Glomerular visceral epithelial cell (primary cell): ENCODE measurements at regions not wholly inside any gene's neighbourhood (a gene's known extent, or its start where the extent isn't known, plus 50 kb on each side); places are given as distances from the start of the nearest gene placed in this dataset.

Experiments used
- DNase-seq: peaks from one replicate; pipeline ENCODE4 v3.0.0-alpha.2; 2016; ENCODE audit errors: extremely low spot score

- DNase-seq = peak; percentile 89
Measured at GRCh38 chr14:54253195-54253947, 143.4 kb upstream of the CDKN3 start.

DNA sequence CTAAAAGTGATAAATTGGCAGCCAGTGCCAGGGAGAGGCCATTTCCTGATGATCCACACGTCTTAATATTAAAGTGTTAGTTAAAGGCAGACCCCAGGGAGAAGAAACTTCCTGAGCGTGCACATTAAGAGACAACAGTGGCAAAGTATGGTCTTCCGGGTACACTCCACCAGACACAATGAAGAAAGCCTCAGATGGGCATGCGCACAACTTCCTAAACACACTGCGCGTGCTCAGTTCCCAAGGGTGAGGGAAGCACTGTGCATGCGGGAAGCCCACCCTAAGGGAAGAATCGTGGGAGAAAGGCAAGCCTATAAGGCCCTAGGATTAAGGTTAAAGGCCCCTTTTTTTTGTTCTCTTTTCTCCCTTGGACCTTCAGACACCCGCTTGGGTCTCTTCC lies 140.7 kb upstream of the CDKN3 start:
- DNase-seq = no peak

DNA sequence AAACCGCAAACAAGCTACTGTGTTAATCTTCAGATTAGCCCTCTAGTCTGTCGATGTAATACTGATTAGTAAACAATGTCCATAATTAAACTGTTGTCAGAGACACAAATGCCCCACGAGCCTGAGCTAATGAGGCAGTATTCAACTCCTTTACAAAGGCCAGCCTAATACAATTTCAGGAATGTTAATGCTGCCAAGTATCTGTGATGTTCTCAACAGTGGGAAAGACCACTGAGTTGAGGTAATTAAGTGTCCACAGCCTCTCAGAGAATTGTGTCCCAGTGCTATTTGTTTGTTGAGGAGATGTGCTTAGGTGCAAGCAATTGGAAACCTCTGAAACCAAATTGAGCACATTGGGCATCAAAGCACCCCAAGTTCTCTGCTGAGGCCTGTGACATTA lies 139.4 kb upstream of the CDKN3 start:
- no peak for DNase-seq

DNA sequence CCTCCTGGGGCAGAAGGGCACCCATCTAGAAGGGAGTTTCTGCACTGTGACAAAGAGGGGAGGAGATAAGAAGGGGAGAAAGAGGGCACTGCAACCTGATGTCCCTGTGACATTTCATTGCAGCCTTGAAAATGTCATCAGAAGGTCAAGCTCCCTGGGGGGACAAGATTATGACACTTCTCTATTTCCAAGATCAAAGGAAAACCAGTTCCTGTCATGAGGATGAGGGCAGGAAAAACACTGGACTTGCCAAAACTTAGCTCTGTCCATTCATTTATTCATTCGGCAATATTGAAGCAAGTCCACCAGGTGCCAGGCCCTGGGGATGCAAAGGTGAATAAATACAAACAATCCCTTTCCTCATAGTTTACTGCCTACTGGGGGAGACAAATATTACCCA lies 138.4 kb upstream of the CDKN3 start:
- no peak for DNase-seq

- no peak for DNase-seq
Measured at GRCh38 chr14:54259821-54260220, 137.0 kb upstream of the CDKN3 start.

DNA sequence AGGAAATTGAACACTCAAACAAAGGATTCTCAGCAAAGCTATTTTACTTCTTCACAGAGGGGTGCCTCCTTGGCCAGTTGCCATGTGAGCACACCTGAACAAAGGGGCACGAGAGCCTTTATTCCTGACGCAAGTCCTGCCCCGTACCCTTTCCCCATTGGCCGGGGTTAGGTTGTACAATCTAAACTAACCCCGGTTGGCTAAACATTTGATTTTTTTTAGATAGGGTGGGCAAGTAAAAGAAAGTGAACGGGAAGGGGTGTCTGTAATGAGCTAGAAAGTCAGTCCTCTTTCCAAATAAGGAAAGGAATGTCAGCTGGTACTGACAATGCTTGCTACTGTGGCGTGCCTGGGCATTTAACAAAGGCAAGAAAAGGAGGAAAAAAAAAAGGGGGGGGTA lies 135.5 kb upstream of the CDKN3 start:
- no peak for DNase-seq

GRCh38 chr14:54266616-54267015 lies 130.2 kb upstream of the CDKN3 start:
- peak; percentile 47 for DNase-seq

DNA sequence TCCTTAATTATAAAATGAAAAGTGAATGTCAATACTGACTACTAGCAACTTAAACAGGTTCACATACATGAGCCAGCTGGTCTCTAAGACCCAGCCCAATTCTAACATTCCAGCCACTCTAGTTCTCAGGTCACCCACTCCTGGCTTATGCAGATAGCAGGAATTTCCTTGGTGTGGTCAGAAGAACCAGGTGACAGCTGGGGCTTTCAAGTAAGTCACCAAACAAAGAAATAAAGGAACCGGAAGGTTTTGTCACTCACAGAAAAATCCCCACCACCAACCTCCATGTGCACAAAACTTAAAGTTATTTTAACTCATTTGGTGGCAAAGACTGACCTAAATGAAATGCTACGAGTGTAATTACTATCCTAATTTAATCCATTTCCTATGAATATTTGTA lies 129.6 kb upstream of the CDKN3 start:
- DNase-seq = no peak

DNA sequence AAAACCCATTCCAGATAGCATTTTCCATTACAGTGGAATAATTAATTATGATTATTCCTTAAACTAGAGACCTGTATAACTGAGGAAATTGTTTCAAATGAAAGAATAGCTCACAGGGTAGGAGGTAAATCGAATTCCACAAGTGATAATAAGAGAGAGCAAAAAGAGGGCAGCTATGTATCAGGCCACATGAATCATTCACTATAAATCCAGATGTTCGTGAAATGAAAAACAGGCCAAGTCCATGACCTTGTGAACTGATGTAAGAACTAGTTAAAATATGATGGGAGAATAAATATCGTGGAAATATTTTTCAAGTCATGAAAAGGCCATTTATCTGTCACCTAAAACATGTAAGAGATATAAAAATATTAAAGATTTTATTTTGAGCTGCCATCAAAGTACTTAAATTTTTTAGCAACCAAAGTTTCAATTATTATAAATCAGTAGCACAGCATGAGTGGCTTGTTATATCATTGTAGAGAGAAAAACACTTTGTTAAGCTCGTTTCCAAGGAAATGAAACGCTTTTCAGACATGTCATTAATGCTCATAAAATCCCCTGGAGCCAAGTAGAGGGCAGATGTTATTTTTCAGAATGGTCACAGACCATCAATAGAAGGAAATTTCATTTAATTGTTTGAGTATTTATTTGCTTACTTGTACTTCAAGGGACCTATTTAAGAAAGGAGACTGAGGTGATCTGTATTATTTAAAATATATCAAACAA lies 120.6 kb upstream of the CDKN3 start:
- DNase-seq = no peak

DNA sequence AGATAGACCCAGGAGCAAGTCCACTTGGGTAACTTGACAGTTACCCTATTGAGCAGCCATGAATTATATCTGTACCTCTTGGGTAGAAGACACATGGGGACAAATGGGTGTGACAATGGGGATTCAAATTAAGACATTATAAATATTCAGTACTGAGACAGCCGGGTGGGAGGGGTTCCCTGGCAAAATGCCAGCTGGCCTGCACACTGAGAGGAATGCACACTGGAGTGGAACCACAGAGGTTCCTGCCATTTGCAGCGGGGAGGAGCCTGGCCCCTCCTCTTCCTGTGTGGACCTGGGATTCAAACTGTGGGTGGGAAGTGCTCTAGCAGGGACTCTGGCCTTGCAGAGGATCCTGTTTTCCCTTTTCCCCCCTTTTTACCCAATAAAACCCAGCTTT lies 118.7 kb upstream of the CDKN3 start:
- DNase-seq = peak; percentile 21

DNA sequence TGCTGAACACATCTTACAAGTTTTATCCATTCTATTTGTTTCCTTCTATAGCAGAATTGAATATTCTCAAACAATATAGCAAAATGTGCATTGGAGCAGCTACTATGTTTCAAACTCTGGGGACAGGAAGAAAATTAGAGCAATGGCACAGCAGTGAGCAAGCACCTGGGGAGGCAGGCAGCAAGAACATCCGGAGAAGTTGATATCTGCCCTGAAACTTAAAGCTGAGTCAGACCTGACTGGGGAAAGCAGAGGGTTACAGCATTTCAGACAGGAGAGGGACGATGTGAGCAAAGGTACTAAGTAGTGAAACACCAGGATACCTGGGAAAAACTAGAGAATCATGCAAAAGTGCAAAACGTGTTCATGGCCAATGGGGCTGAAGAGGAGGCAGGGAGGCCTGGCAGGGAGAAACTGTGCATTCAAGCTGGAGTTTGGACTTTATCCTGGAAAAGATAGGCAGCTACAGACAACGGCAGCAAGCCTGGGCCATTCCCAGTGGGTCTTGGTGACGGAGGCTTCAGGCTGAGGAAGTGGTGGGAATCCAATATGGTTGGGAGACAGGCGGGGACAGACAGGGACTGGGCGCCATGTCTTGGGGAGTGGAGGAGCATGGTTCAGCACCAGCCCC lies 118.0 kb upstream of the CDKN3 start:
- DNase-seq = no peak

DNA sequence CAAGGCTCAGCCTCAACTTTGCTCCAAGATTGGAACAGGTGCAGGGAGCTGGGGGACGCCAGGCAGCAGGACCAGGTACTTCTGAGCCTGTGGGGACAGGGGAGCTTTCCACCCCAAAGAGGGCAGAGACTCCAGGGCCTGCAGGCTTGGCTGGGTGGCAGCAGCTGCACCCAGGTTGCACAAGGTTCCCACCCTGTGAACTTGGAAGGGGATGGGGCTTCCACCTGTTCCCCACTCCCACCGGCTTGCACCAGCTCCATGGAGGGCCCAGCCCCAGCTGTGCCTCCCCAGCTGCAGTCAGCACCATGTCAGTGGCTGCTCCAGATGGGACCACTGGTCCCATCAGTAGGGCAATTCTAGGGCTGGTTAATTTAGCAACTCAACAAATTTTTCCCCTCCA lies 114.0 kb upstream of the CDKN3 start:
- DNase-seq = no peak

DNA sequence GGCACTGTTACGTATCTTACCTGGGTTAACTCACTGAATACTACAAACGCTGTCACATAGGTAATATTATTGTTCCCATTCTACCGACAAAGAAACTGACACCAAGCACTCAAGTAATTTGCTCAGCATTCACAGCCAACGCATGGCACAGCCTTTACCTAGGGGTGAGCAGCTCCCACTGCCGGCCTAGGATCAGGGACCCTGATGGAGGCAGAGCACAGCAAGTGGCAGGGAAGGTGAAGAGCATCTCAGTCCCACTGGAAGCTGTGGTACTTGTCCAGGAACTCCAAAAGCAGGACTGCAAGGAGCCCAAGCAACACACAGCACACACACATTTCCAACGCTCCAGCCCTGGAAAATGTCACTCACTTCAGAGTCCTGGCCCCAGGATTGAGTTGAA lies 111.8 kb upstream of the CDKN3 start:
- no peak for DNase-seq

DNA sequence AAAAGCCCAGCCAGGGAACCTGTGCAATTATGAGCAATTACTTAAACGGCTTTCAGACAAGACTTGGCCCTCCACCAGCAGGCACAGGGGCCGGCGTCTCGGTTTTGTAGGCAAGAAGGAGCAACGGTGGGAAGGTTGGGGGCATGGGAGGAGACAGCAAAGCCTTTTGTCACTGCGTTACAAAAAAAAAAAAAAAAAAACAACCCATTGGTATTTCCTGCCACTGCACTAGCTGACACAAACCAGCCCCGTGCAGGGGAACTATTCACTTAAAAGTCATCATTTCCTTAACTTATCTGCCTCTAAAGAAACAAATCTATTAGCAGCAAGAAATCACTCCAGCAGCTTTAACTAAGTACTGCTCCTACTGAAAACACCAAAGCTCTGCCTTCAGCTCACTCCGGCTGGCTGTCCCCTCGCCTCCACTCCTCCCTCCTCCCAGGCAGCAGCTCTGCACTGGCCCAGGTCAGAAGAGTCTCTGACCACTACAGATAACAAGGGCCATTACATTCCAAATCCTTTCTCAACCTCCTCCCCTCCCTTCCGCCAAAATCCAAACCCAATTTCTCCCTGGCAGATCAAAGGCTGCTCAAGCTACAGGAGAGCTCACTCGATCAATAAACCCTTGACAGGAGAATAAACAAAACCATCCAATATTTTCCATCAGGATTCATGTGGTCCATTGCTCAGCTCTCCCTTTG lies 105.2 kb upstream of the CDKN3 start:
- no peak for DNase-seq

- DNase-seq = no peak
Measured at GRCh38 chr14:54294802-54295201, 102.0 kb upstream of the CDKN3 start.

GRCh38 chr14:54299410-54300363 lies 97.1 kb upstream of the CDKN3 start:
- no peak for DNase-seq

- DNase-seq = no peak
Measured at GRCh38 chr14:54300881-54301280, 95.9 kb upstream of the CDKN3 start.

- no peak for DNase-seq
Measured at GRCh38 chr14:54301359-54301758, 95.4 kb upstream of the CDKN3 start.

DNA sequence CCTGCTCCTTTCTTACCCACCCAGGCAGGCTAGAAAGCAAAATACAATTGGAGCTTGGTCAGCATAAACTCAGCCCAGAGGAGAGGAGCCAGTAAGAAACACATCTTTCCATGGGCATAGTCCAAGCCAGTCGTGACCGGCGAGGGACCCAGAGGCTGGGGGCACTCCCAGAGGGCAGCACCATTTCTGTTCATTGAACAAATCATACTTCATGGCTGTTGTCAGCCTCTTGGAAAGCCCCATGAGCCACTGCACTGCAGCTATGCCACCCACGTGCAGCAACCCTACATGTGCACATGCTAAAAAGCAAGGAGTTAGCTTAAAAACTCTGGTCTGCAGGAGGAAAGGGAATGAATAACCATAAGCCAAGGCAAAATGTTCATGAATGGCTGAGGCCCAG lies 90.0 kb upstream of the CDKN3 start:
- no peak for DNase-seq

DNA sequence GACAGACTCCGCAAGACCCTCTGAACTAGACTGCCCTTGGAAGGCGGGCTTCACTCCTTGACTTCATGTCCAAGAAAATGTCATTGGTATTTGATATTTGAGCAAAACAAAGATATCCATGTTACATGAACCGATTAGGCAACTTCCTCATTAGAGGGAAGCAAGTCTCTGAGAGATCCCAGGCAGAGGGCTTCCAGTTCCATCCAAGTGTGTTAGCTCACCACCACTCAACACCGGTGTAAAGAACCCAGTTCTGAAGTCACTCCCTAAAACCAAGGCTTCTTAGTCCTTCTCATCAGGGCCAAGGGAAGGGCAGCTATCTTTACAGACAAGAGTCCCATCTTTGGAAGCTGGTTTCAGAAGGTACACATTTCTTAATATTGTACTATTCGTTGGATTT lies 87.2 kb upstream of the CDKN3 start:
- DNase-seq = no peak

GRCh38 chr14:54310151-54310850 lies 86.5 kb upstream of the CDKN3 start:
- DNase-seq = no peak
